ENCODE measurements at regions not wholly inside any gene's neighbourhood (a gene's known extent, or its start where the extent isn't known, plus 50 kb on each side); places are given as distances from the start of the nearest gene placed in this dataset.

DNA sequence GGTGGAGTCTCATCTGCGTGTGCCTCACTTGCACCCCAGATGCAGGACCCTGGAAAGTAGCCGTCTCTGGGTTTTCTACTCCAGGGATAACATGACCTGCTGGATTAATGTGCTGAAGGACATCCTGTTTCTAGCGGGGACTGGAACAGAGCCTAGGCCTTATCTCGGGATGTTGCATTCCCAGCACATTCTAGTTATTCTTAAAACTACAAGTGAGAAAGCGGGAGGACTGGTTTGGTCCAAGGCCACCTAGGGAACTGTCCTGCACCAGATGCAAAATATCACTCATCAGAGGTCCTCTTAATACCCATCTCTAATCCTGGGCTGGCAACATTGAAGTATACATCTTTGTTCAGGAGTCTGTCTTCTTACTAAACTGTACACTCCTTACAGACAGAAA lies 179.9 kb downstream of the ZC3H11B start:
- POLR2A ChIA-PET, result no interaction called here
- TF ChIP-seq FEZF1 (tag by site-specific recombination; IDR thresholded peaks at IDR 0.05) (no peak), ZNF792 (tag by site-specific recombination; IDR thresholded peaks at IDR 0.05) (no peak), ZNF785 (tag by site-specific recombination; IDR thresholded peaks at IDR 0.05) (no peak), ZNF274 (IDR thresholded peaks at IDR 0.05; ENCODE audit: low read length) (no peak), ZNF274 (tag by site-specific recombination; IDR thresholded peaks at IDR 0.05; ENCODE audit: borderline replicate concordance) (no peak), ZNF239 (tag by site-specific recombination; IDR thresholded peaks at IDR 0.05) (no peak), ZNF530 (tag by site-specific recombination; IDR thresholded peaks at IDR 0.05; ENCODE audit: low read depth) (no peak), ZNF548 (tag by site-specific recombination; IDR thresholded peaks at IDR 0.05) (no peak), KLF8 (tag by site-specific recombination; IDR thresholded peaks at IDR 0.05) (no peak)
- Histone ChIP-seq H3K4me3 (ENCODE audit: low read depth, low read length) (no peak overlapping the region), H3K4me1 (ENCODE audit: control insufficient read depth, insufficient read depth, low read length) (no peaks in the 10 kb centered on the region), H3K27ac (ENCODE audit: extremely low read depth, low read depth, low read length) (no peak overlapping the region), H3K36me3 (ENCODE audit: control insufficient read depth in 2 of 2, insufficient read depth in 1 of 2, low read length in 2 of 2) (no peaks in the 10 kb centered on the region), H3K9me3 (ENCODE audit: control insufficient read depth, insufficient read depth, low read depth, low read length) (no peaks in the 10 kb centered on the region)
- CTCF ChIA-PET, result no interaction called here

DNA sequence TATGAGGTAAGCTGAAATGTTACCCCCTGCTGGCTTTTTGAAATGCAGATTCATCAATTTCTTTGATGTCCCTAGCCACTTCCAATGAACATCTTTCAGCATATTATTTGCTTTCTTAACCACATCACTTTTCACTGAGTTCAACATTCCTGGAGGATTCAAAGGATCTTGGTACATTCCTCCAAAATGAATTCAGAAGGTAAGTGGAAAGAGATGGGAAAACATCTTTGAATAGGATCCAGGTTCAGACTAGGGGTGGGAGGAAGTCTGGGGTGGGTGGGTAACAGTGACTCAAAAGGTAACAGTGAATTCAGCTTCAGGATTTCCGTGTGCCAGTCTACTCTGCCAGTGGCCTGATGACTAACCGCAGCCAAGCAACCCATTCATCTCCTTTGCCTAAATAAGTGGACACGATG lies 180.7 kb downstream of the ZC3H11B start:
- no peak overlapping the region for H3K27ac ChIP-seq (ENCODE audit: extremely low read depth, low read depth, low read length)
- POLR2A ChIA-PET, result no interaction called here
- H3K36me3 ChIP-seq (ENCODE audit: control insufficient read depth in 2 of 2, insufficient read depth in 1 of 2, low read length in 2 of 2), result no peaks in the 10 kb centered on the region
- no peaks in the 10 kb centered on the region for H3K4me1 ChIP-seq (ENCODE audit: control insufficient read depth, insufficient read depth, low read length)
- H3K4me3 ChIP-seq (ENCODE audit: low read depth, low read length), result no peak overlapping the region
- CTCF ChIA-PET, result interaction anchor here (0.6 kb wide), 1 partner anchor 50 kb away, joined by 3 read pairs; no protein-coding TSS in a partner anchor
- no peak for TF ChIP-seq ZNF341 (tag by site-specific recombination; IDR thresholded peaks at IDR 0.05; ENCODE audit: low read depth)
- no peak for TF ChIP-seq ZNF48 (tag by site-specific recombination; IDR thresholded peaks at IDR 0.05)
- no peak for TF ChIP-seq OVOL3 (tag by site-specific recombination; IDR thresholded peaks at IDR 0.05)
- no peak for TF ChIP-seq ZNF701 (tag by site-specific recombination; IDR thresholded peaks at IDR 0.05)
- TF ChIP-seq, protein P1, sequence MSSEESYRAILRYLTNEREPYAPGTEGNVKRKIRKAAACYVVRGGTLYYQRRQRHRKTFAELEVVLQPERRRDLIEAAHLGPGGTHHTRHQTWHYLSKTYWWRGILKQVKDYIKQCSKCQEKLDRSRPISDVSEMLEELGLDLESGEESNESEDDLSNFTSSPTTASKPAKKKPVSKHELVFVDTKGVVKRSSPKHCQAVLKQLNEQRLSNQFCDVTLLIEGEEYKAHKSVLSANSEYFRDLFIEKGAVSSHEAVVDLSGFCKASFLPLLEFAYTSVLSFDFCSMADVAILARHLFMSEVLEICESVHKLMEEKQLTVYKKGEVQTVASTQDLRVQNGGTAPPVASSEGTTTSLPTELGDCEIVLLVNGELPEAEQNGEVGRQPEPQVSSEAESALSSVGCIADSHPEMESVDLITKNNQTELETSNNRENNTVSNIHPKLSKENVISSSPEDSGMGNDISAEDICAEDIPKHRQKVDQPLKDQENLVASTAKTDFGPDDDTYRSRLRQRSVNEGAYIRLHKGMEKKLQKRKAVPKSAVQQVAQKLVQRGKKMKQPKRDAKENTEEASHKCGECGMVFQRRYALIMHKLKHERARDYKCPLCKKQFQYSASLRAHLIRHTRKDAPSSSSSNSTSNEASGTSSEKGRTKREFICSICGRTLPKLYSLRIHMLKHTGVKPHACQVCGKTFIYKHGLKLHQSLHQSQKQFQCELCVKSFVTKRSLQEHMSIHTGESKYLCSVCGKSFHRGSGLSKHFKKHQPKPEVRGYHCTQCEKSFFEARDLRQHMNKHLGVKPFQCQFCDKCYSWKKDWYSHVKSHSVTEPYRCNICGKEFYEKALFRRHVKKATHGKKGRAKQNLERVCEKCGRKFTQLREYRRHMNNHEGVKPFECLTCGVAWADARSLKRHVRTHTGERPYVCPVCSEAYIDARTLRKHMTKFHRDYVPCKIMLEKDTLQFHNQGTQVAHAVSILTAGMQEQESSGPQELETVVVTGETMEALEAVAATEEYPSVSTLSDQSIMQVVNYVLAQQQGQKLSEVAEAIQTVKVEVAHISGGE (tag by site-specific recombination; conservative IDR thresholded peaks at IDR 0.05; ENCODE audit: low read depth), result no peak
- TF ChIP-seq ZNF514 (tag by site-specific recombination; IDR thresholded peaks at IDR 0.05), result no peak
- no peak for TF ChIP-seq ZNF121 (tag by site-specific recombination; IDR thresholded peaks at IDR 0.05)
- no peaks in the 10 kb centered on the region for H3K9me3 ChIP-seq (ENCODE audit: control insufficient read depth, insufficient read depth, low read depth, low read length)

DNA sequence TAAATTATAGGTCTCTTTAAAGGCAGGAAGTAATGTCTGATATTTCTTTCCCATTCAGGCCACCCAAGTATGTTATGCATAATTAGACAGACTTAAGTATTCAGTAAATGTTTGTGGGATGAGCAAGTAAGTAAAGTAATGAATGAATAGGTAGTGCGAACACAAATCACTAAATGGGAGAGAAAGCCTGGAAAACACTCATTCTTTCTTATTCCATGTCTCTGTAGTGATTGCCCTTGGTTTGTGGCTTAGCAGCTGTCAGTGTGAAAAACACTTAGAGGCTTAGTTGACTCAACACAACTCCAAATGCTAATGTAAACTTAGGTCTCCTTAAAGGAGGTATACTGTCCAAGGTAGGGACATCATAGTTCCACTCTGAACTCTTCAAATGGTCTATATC lies 182.5 kb downstream of the ZC3H11B start:
- H3K9me3 ChIP-seq (ENCODE audit: control insufficient read depth, insufficient read depth, low read depth, low read length), result no peaks in the 10 kb centered on the region
- H3K36me3 ChIP-seq (ENCODE audit: control insufficient read depth in 2 of 2, insufficient read depth in 1 of 2, low read length in 2 of 2), result no peaks in the 10 kb centered on the region
- POLR2A ChIA-PET, result no interaction called here
- no peak overlapping the region for H3K4me3 ChIP-seq (ENCODE audit: low read depth, low read length)
- no peaks in the 10 kb centered on the region for H3K4me1 ChIP-seq (ENCODE audit: control insufficient read depth, insufficient read depth, low read length)
- no peak overlapping the region for H3K27ac ChIP-seq (ENCODE audit: extremely low read depth, low read depth, low read length)
- CTCF ChIA-PET, result interaction anchor here (3.9 kb wide), 1 partner anchor 13 kb away, joined by 24 read pairs; no protein-coding TSS in a partner anchor
- TF ChIP-seq ZNF792 (tag by site-specific recombination; IDR thresholded peaks at IDR 0.05), result no peak
- TF ChIP-seq, protein P2, sequence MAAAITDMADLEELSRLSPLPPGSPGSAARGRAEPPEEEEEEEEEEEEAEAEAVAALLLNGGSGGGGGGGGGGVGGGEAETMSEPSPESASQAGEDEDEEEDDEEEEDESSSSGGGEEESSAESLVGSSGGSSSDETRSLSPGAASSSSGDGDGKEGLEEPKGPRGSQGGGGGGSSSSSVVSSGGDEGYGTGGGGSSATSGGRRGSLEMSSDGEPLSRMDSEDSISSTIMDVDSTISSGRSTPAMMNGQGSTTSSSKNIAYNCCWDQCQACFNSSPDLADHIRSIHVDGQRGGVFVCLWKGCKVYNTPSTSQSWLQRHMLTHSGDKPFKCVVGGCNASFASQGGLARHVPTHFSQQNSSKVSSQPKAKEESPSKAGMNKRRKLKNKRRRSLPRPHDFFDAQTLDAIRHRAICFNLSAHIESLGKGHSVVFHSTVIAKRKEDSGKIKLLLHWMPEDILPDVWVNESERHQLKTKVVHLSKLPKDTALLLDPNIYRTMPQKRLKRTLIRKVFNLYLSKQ (tag by site-specific recombination; IDR thresholded peaks at IDR 0.05; ENCODE audit: borderline replicate concordance), result no peak
- TF ChIP-seq, protein P3, sequence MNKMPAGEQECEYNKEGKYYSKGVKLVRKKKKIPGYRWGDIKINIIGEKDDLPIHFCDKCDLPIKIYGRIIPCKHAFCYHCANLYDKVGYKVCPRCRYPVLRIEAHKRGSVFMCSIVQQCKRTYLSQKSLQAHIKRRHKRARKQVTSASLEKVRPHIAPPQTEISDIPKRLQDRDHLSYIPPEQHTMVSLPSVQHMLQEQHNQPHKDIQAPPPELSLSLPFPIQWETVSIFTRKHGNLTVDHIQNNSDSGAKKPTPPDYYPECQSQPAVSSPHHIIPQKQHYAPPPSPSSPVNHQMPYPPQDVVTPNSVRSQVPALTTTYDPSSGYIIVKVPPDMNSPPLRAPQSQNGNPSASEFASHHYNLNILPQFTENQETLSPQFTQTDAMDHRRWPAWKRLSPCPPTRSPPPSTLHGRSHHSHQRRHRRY (tag by site-specific recombination; IDR thresholded peaks at IDR 0.05), result no peak
- TF ChIP-seq ZNF146 (tag by site-specific recombination; IDR thresholded peaks at IDR 0.05), result no peak
- TF ChIP-seq ZNF350 (tag by site-specific recombination; IDR thresholded peaks at IDR 0.05), result no peak
- TF ChIP-seq EGR2 (tag by site-specific recombination; IDR thresholded peaks at IDR 0.05; ENCODE audit: low read depth), result no peak
- TF ChIP-seq REPIN1 (tag by site-specific recombination; IDR thresholded peaks at IDR 0.05; ENCODE audit: low read depth), result no peak
- TF ChIP-seq, protein P4, sequence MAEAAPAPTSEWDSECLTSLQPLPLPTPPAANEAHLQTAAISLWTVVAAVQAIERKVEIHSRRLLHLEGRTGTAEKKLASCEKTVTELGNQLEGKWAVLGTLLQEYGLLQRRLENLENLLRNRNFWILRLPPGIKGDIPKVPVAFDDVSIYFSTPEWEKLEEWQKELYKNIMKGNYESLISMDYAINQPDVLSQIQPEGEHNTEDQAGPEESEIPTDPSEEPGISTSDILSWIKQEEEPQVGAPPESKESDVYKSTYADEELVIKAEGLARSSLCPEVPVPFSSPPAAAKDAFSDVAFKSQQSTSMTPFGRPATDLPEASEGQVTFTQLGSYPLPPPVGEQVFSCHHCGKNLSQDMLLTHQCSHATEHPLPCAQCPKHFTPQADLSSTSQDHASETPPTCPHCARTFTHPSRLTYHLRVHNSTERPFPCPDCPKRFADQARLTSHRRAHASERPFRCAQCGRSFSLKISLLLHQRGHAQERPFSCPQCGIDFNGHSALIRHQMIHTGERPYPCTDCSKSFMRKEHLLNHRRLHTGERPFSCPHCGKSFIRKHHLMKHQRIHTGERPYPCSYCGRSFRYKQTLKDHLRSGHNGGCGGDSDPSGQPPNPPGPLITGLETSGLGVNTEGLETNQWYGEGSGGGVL (tag by site-specific recombination; IDR thresholded peaks at IDR 0.05), result no peak
- no peak for TF ChIP-seq ZNF658 (tag by site-specific recombination; IDR thresholded peaks at IDR 0.05)
- TF ChIP-seq, protein P5, sequence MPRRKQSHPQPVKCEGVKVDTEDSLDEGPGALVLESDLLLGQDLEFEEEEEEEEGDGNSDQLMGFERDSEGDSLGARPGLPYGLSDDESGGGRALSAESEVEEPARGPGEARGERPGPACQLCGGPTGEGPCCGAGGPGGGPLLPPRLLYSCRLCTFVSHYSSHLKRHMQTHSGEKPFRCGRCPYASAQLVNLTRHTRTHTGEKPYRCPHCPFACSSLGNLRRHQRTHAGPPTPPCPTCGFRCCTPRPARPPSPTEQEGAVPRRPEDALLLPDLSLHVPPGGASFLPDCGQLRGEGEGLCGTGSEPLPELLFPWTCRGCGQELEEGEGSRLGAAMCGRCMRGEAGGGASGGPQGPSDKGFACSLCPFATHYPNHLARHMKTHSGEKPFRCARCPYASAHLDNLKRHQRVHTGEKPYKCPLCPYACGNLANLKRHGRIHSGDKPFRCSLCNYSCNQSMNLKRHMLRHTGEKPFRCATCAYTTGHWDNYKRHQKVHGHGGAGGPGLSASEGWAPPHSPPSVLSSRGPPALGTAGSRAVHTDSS (tag by site-specific recombination; IDR thresholded peaks at IDR 0.05), result no peak
